KMS-11 (cell line): ENCODE measurements at regions not wholly inside any gene's neighbourhood (a gene's known extent, or its start where the extent isn't known, plus 50 kb on each side); places are given as distances from the start of the nearest gene placed in this dataset.

Experiments
- H2AFZ ChIP-seq: fragments of 200-600 bp; sonication (generic); 2 replicates; pipeline ENCODE4 v1.6.1; 2016; ENCODE audit warnings: antibody characterized with exemption, mixed run types, low read depth
- H3K27ac ChIP-seq: fragments of 200-600 bp; sonication (generic); 2 replicates; pipeline ENCODE4 v1.6.1; 2016; ENCODE audit warnings: mild to moderate bottlenecking, mixed run types
- H3K27me3 ChIP-seq: fragments of 200-600 bp; sonication (generic); 2 replicates; pipeline ENCODE4 v1.6.1; 2017; ENCODE audit warnings: mild to moderate bottlenecking, low read depth, mixed run types, moderate library complexity; ENCODE audit not compliant: insufficient read depth
- H3K36me3 ChIP-seq: fragments of 200-600 bp; sonication (generic); 2 replicates; pipeline ENCODE4 v1.6.1; 2017; ENCODE audit warnings: mild to moderate bottlenecking, mixed run types; ENCODE audit not compliant: insufficient read depth
- H3K4me1 ChIP-seq: fragments of 200-600 bp; sonication (generic); 2 replicates; pipeline ENCODE4 v1.6.1; 2016; ENCODE audit warnings: mild to moderate bottlenecking, low read depth, mixed run types; ENCODE audit not compliant: poor library complexity, severe bottlenecking
- H3K4me2 ChIP-seq: fragments of 200-600 bp; sonication (generic); 2 replicates; pipeline ENCODE4 v1.7.0; 2016; ENCODE audit warnings: mild to moderate bottlenecking, mixed run types
- H3K4me3 ChIP-seq: fragments of 200-600 bp; sonication (generic); IDR thresholded peaks from 2 replicates; pipeline ENCODE4 v1.6.1; 2017; ENCODE audit warnings: low read depth, low read length, mixed read lengths; ENCODE audit not compliant: insufficient read depth
- H3K79me2 ChIP-seq: fragments of 200-600 bp; sonication (generic); 2 replicates; pipeline ENCODE4 v1.6.1; 2016; ENCODE audit warnings: low read depth, mixed run types; ENCODE audit not compliant: insufficient read depth
- H3K9ac ChIP-seq: fragments of 200-600 bp; sonication (generic); 2 replicates; pipeline ENCODE4 v1.6.1; 2016; ENCODE audit warnings: mild to moderate bottlenecking, mixed run types
- H4K20me1 ChIP-seq: fragments of 200-600 bp; sonication (generic); 2 replicates; pipeline ENCODE4 v1.6.1; 2016; ENCODE audit warnings: mild to moderate bottlenecking, mixed run types; ENCODE audit not compliant: insufficient read depth
- CTCF ChIP-seq: fragments of 200-600 bp; sonication (generic); conservative IDR thresholded peaks from 2 replicates; pipeline ENCODE4 v1.6.1; 2017; ENCODE audit warnings: low read depth, mild to moderate bottlenecking, antibody characterized with exemption, low read length, moderate library complexity, mixed read lengths

- no peak overlapping the region for H2AFZ ChIP-seq
- H3K4me2 ChIP-seq: no peak overlapping the region
- no peak for TF ChIP-seq CTCF
- H4K20me1 ChIP-seq: no peaks in the 10 kb centered on the region
- no peaks in the 10 kb centered on the region for H3K79me2 ChIP-seq
- no peak overlapping the region for H3K9ac ChIP-seq
- no peak overlapping the region for H3K27ac ChIP-seq
- no peak overlapping the region for H3K4me3 ChIP-seq
- H3K27me3 ChIP-seq: no peaks in the 10 kb centered on the region
- no peaks in the 10 kb centered on the region for H3K36me3 ChIP-seq
- H3K4me1 ChIP-seq: no peaks in the 10 kb centered on the region
Observed at GRCh38 chr14:70269582-70269981, 80.8 kb upstream of the SLC8A3 start.

- no peak for TF ChIP-seq CTCF
- Histone ChIP-seq H3K36me3 (no peaks in the 10 kb centered on the region), H2AFZ (no peak overlapping the region), H4K20me1 (no peaks in the 10 kb centered on the region), H3K79me2 (no peaks in the 10 kb centered on the region), H3K4me3 (no peak overlapping the region), H3K4me2 (no peak overlapping the region), H3K4me1 (no peaks in the 10 kb centered on the region), H3K9ac (no peak overlapping the region), H3K27ac (no peak overlapping the region), H3K27me3 (no peaks in the 10 kb centered on the region)
Observed at GRCh38 chr14:70268760-70269159, 80.0 kb upstream of the SLC8A3 start.

- Histone ChIP-seq H3K4me2 (no peak overlapping the region), H3K27ac (no peak overlapping the region), H3K4me1 (no peaks in the 10 kb centered on the region), H3K9ac (no peak overlapping the region), H3K79me2 (no peaks in the 10 kb centered on the region), H3K27me3 (no peaks in the 10 kb centered on the region), H3K4me3 (no peak overlapping the region), H3K36me3 (no peaks in the 10 kb centered on the region), H4K20me1 (no peaks in the 10 kb centered on the region), H2AFZ (no peak overlapping the region)
- TF ChIP-seq CTCF: no peak
Observed at GRCh38 chr14:70266157-70266556, 77.4 kb upstream of the SLC8A3 start.

GRCh38 chr14:70265422-70265821 lies 76.7 kb upstream of the SLC8A3 start:
- Histone ChIP-seq H3K4me3 (no peak overlapping the region), H3K79me2 (no peaks in the 10 kb centered on the region), H3K27ac (no peak overlapping the region), H4K20me1 (no peaks in the 10 kb centered on the region), H3K36me3 (no peaks in the 10 kb centered on the region), H2AFZ (no peak overlapping the region), H3K27me3 (no peaks in the 10 kb centered on the region), H3K4me2 (no peak overlapping the region), H3K4me1 (no peaks in the 10 kb centered on the region), H3K9ac (no peak overlapping the region)
- TF ChIP-seq CTCF: no peak

GRCh38 chr14:70259420-70259819 lies 70.7 kb upstream of the SLC8A3 start:
- Histone ChIP-seq H3K4me1 (no peaks in the 10 kb centered on the region), H3K4me2 (no peak overlapping the region), H3K36me3 (no peaks in the 10 kb centered on the region), H3K9ac (no peak overlapping the region), H3K27ac (no peak overlapping the region), H2AFZ (no peak overlapping the region), H4K20me1 (no peaks in the 10 kb centered on the region), H3K4me3 (no peak overlapping the region), H3K79me2 (no peaks in the 10 kb centered on the region), H3K27me3 (no peaks in the 10 kb centered on the region)
- TF ChIP-seq CTCF: no peak
